GOT3 (cell line): ENCODE measurements at regions not wholly inside any gene's neighbourhood (a gene's known extent, or its start where the extent isn't known, plus 50 kb on each side); places are given as distances from the start of the nearest gene placed in this dataset.

Source experiments
- DNase-seq: peaks from one replicate; lab custom pipeline; 2025; ENCODE audit warnings: mixed read lengths; lab: John Stamatoyannopoulos, UW

- DNase-seq: no peak
These were observed 364.3 kb upstream of the DDHD1 start for GRCh38 chr14:53517270-53517960.

GRCh38 chr14:53516261-53516774 lies 363.2 kb upstream of the DDHD1 start:
- no peak for DNase-seq

- no peak for DNase-seq
These were observed 362.2 kb upstream of the DDHD1 start for GRCh38 chr14:53515276-53515675.

- DNase-seq: no peak
These were observed 361.1 kb upstream of the DDHD1 start for GRCh38 chr14:53514197-53514596.

- no peak for DNase-seq
These were observed 357.3 kb upstream of the DDHD1 start for GRCh38 chr14:53510281-53510912.

GRCh38 chr14:53509276-53510244 lies 356.4 kb upstream of the DDHD1 start:
- no peak for DNase-seq

GRCh38 chr14:53501361-53502211 lies 348.5 kb upstream of the DDHD1 start:
- DNase-seq: no peak

- DNase-seq: no peak
These were observed 347.1 kb upstream of the DDHD1 start for GRCh38 chr14:53500191-53500590.

GRCh38 chr14:53496668-53497067 lies 343.5 kb upstream of the DDHD1 start:
- no peak for DNase-seq

- no peak for DNase-seq
These were observed 342.8 kb upstream of the DDHD1 start for GRCh38 chr14:53495846-53496343.

GRCh38 chr14:53494587-53494986 lies 341.5 kb upstream of the DDHD1 start:
- no peak for DNase-seq

GRCh38 chr14:53493860-53494259 lies 340.7 kb upstream of the DDHD1 start:
- DNase-seq: no peak

GRCh38 chr14:53493320-53493719 lies 340.2 kb upstream of the DDHD1 start:
- no peak for DNase-seq

GRCh38 chr14:53491884-53492277 lies 338.8 kb upstream of the DDHD1 start:
- DNase-seq: no peak

GRCh38 chr14:53491256-53491883 lies 338.2 kb upstream of the DDHD1 start:
- no peak for DNase-seq

- DNase-seq: no peak
These were observed 325.1 kb upstream of the DDHD1 start for GRCh38 chr14:53478174-53478573.

- no peak for DNase-seq
These were observed 320.4 kb upstream of the DDHD1 start for GRCh38 chr14:53473480-53473879.

- DNase-seq: no peak
These were observed 319.2 kb upstream of the DDHD1 start for GRCh38 chr14:53472306-53472705.

- DNase-seq: no peak
These were observed 317.4 kb upstream of the DDHD1 start for GRCh38 chr14:53470351-53471043.

GRCh38 chr14:53468876-53469275 lies 315.8 kb upstream of the DDHD1 start:
- DNase-seq: no peak
